CD4-positive, alpha-beta T cell treated with Interleukin-21 for 1 hour (primary cell): ENCODE measurements at regions not wholly inside any gene's neighbourhood (a gene's known extent, or its start where the extent isn't known, plus 50 kb on each side); places are given as distances from the start of the nearest gene placed in this dataset.

Experiments
- DNase-seq: peaks from one replicate; pipeline ENCODE4 v3.0.0-alpha.2; 2020

DNA sequence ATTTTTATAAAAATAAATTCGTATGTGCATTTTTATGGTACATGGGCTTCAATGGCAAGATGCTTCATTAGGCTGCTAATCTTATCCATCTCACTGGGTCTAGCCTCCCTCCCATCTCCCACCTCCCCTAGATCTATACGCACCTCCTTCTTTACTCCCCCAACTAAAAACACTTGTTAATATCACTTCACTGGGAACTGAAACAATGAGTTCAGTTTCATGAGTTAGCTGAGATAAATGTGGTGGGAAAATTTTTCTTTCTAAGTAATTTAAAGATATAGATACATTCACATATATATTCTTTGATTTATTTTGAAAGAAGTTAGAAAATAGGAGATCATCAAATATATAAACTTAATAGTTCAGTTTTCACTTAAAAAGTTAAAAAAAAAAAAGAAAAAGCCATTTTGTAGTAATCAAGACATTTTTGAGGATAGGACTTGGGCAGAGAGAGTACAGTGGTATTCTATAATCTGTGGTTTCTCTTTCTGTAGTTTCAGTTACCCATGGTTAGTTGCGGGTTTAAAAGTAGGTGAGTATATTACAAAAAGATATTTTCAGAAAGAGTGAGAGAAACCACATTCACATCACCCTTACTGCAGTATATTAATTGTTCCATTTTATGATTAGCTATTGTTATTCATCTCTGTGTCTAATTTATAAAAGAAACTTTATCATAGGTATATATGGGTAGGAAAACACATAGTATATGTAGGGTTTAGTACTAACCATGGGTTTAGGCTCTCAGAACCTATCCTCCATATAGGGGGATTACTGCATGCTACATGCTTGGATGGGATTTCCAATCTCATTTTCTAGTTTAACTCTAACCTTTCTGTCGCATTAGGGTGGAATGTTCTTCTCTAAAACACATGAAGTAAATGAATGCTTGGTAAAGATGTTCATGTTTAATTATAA, 316.0 kb upstream of the CBLB start:
- peak; percentile 36 for DNase-seq

DNA sequence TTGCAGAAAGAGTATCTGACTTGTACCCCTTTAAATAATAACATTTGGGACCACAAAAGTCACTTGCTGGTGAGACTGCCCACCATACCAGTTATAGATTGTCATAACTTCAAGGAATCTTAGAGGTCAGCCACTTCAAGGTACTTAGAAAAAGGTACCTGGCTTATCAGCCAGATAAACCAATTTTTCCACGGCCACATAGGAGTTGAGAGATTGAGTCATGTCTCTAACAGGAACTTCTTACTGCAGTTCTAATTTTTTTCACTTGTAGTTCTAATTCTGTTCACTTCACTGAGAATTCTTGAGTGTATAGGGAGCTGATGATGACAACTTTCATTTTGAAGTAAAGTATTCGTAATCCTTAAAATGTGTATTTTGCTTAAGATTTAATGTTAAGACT, 317.1 kb upstream of the CBLB start:
- no peak for DNase-seq

DNA sequence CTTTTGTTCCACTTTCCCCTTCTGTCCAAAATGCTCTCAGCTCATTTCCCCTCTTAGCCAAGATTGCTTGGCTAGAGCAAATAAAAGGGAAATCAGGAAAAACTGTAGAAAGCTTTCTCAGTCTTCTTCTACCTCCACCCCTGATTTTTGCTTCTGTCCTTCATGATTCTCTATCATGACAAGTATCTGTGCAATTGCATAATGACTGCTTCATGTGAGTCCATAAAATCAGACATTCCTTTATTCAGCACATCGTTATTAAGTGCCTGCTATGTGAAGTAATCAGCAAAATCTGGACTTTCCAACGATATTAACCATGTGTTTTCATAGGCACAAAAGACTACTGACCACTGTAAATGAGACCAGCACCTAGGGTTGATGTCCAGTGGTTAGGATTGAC, 321.5 kb upstream of the CBLB start:
- no peak for DNase-seq

DNA sequence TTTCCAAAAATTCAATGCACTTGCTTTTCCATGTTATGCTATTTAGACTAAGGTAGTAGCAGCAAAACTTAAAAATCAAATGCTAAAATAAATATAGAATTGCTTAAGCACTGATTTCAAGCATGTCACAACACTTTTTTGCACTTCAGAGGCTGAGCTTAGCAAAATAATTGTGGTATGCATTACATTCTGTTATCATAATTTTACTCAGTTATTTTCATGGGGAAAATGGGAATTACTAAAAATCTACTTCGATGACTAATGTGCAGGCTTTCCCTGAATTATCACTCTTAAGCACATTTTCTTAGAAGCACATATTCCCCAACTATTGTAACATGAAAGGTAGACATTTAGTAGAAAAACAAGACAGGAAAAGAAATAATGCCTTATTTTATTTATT, 322.4 kb upstream of the CBLB start:
- no peak for DNase-seq

DNA sequence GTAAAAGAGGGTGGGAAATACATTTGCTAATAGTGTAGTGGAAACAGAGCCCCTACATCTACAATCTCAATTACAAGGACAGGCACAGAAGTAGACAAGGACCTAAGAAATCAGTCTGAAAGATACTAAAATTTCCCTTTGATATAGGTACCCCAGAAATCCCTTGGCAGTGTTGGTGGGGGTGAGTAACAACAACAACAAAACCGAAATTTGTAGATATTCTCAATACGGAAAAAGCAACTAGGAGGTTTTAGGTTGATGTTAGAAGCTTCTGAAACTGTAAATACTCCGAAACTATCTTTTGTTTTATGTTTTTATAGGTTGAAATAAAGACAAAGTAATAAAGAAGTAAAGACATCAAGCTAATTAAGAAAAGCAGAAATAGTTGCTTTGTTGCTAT, 323.1 kb upstream of the CBLB start:
- no peak for DNase-seq

DNA sequence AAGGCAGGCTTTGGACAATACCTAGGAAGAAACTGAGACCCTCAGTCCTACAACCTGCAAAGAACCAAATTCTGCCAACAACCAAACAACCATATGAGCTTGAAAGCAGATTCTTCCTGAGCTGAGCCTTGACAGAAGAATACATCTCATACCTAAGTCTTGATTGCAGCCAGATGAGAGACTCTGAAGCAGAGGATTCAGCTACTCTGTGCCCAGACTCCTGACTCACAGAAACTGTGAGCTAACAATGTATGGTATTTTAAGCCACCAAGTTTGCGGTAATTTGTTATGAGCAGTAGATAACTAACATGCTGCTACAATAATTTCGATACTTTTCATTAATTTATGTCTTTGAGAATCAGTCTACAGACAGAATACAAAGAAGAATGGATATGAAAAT, 325.1 kb upstream of the CBLB start:
- DNase-seq: no peak

DNA sequence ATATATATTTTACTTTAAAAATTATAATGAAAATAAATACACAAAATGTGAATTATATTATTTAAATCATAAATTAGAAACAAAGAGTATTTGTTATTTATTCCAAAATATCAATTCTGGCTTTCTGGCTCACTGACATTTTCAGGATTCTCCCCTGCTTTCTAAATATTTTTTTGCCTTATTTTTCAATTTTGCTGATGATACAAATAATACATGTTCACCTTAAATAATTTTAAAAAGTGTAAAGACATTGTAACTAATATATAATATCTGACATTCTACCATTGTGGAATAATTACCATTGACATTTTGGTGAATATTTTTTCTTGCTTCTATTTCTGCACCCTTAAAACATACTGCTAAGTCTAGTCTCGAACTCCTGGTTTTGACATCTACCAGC, 325.9 kb upstream of the CBLB start:
- no peak for DNase-seq

DNA sequence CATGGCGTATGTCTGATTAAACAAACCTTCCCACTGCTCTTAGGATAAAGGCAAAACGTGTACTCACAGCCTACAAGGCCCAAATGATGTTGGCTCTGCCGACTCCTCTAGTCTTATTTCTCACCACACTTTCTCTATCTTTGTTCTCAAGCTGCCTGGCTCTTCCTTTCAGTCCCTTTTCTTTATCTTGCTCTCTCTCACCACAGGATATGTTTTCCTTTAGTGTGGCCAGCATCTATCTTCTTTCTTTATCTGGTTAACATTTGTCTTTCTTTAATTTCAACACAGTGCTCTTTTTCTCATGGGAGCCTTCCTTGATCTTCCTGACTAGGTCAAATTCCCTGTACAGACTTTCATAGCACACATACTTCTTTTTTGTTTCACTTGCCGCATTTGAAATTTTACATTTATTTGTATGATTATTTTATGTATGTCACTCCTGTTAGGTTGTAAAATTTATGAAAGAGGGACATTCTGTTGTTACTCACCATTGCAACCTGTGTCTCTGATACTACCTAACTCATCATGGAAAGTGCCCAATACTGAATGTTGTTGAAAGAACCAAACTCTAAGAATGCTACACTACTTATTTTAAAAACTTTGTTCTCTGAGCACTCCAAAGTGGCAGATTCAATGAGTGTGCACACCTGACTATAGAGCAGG, 328.9 kb upstream of the CBLB start:
- DNase-seq: no peak

DNA sequence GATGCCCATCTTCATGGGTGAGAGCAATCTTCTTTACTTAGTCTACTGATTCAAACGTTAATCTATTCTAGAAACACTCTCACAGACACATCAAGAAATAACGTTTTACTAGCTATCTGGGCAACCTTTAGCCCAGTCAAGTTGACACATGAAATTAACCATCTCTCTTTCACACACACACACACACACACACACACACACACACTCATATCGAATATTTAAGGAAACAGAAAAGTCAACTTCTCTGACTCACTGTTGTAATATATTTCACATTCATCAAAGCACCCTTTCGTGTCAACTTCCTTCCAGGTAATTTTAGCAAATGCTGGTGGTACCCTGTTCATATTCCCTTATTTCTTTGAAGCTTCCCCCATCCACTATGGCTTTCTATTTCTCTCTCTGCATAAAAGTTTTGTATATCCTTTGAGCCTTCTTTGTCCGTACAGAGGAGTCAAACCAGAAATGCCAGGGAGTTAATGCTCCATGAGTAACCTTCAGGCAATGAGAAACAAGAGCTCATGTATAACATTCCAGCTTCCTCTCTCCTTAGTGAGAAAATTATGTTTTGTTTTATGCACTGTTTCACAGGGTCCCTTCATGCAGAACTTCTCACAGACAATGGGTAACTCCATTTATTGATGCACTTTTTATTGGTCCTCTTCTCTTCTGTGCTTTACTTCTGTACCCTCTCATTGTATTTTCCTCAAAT, 335.5 kb upstream of the CBLB start:
- DNase-seq: no peak

DNA sequence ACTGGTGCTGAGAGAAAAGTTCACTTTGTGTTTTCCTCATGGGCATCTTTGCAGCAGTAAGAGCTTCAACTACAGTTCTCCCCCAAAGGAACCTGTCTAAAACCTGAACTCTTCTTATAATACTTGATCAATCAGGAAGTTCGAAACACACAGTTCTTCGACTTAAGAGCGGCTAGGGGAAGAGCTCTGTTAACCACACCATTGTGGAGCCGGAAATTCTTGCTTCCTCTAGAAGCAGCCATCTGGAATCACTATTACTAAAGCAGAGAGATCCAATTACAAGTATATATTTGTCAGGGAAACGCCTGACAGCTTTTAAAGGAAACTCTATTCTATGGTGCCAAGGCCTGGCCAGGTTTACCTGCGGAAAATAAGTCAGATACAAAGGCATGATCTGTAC, 337.3 kb upstream of the CBLB start:
- DNase-seq: peak; percentile 49

DNA sequence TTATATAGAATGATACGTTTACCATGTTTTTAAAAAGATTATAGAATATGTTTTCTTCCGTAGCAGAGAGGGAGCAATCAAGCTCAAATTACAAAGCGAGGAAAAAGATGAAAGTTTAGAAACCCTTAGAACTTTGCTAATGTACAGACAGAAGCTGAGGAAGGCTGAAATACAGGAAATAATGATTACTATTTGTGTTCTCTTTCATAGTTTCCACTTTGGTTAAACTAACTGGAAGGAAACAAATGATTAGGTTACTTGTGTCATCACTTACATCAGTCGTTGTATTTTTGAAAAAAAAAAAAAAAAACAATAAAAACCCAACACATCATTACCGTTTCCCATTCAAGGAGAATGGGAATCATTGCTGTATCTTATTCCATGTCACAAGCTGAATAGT, 337.8 kb upstream of the CBLB start:
- DNase-seq: peak; percentile 13

DNA sequence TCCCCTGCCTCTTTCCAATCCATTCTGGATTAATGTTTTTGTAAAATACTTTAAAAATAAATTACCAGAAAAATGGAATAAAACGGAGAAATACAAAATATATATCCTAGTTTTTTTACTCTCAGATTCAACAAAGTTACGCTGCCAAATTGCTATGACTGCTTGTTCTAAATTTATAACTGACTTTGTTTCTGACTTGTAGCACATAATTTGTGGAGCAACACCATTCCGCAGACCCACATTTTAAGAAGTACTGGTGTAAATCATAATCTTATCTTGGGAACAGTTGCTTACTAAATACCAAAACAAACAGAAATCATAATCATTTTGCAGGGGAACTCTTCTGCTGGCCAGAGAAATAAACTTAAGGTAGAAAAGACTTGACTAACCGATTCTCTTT, 339.4 kb upstream of the CBLB start:
- no peak for DNase-seq

DNA sequence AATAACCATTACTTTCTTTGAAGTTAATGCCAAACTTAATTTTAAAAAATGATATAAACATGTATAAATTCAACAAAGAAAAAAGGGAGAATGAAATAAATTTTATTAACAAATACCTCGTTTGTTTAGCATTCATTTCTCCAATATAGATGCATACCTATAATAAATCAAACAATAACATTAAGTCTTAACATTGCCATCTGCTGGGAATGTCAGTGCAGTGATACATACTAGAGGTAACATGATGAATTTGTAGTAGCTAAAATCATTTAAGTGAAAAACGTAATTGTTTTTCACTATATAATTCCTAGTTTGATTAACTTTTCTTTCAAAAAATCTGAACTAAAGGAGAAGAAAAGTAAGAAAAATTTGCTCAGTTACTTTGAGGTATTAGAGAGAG, 340.2 kb upstream of the CBLB start:
- DNase-seq: peak; percentile 38

DNA sequence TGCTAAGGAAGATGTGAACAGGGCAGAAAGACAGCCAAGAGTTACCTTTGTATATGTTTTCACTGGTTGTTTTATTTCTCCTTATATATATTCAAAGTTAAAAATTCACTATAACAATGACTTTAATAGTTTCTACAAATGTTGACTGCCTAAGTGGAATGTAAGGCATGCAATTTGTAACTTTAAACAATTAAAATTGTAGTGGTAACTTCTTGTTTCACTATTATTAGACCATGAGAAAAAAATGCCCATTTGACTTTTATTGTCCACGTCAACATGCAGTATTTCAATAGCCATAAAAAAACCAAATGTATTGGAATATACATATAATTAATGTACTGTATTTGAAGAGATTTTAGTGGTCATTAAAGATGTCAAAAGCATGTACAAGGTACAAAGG, 340.7 kb upstream of the CBLB start:
- no peak for DNase-seq

DNA sequence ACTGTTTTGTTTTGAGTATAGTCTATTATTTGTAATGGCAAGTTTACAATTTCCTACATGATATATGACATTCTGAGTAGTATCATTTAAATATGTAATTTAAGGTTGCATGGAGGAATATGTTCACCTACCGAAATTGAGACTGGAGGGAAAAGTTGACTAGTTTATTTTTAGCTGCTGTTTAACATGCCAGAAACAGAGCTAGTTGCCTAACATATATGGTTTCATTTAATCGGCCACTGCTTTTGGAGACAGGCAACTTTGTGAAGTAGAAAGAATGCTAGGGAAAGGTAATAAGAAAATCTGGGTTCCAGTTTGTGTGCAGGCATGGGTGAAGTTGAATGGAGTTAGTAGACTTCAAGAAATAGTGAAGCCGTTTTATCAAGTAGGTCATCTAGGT, 342.1 kb upstream of the CBLB start:
- DNase-seq: no peak

DNA sequence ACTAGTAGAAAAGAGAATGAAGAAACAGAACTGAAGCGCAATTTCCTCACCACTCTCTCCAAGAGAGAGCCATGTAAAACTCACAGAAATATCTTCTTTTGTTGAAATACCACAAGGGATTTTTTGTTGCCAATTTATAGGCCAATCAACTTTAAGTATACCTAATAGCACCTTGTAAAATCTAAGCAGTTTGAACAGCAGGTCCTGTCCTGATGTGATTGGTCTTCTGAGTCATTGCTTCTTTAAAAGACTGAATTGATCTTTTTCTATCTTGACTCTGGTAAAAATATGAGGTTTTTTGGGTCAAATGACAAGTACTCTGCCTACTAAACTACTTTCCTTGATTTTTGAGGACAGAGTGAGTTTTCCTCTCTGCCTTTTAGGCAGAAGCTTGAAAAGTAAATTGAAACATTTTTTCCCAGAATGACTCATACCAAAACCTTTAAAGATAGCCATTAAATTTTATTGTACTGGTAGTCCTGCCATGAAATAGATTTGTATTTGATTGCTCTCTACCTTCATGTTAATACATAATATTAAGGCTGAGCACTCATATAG, 343.9 kb upstream of the CBLB start:
- no peak for DNase-seq

DNA sequence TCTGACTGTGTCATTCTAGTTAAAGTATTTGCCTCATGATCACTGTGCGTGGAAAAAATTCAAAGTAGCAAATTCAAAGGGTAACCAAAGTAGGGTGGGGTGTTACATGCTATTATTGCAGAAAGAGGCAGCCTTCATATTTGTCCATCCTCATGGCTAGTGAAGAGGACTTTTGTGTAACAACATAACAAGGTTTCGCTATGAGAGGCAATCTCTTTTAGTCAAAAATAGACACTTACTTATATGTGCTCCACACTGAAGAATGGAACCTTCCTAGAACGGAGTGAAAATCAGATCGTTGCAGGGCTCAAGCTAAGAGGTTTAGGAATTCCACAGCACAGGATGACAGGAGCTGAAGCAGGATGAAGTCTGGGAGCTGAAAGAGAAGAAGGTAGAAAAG, 345.1 kb upstream of the CBLB start:
- no peak for DNase-seq

DNA sequence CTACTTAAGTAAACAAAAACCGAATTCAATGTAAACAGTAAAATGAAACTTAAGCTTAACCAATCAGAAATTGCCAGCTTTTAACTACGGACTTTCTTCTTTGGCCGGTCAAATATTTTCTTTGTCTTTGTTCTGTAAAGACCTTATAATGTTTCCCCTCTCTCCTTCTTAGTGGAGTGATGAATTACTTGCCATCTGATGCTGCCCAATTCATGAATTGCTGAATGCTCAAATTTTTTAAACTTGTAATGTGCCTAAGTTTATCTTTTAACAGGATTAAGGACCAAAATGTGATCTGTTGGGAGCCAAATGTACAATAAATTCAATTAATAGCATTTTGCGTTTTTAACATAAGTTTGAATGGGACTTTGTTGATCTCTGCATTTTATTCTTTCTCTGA, 345.8 kb upstream of the CBLB start:
- no peak for DNase-seq

DNA sequence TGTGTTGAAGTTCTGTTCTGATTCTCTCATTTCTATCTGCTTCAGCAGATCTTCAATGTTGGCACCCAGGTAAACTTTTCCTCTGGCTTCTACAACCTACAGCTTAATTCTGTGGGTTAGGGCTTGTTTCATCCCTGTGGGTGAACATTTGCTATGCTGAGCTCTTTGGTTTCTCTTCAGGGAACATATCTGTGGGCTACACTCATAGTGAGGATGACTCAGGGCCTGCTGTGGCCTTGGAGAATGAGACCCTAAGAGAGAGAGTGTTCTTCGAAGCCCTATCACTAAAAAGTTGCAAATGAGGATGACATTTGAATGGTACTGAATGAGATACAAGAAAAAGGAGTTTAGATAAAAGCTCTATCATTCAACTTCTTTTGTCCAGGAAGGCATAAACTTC, 346.2 kb upstream of the CBLB start:
- DNase-seq: peak; percentile 10

DNA sequence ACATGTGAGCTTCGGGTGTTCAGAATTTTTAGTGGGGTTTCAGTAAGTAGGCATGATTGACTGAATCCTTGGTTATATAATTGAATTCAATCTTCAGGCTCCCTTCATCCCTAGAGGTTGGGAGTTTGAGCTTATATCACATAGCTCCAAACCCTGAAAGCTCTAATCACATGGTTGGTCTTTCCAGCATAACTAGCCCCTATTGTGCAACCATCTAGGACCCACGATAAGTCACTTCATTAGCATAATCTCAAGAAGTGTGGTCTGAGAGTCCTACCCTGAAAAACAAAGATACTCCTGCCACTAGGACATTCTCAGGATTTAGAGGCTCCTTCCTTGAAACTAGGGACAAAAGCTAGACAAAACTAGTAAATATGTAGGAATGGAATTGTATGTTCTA, 348.9 kb upstream of the CBLB start:
- no peak for DNase-seq

DNA sequence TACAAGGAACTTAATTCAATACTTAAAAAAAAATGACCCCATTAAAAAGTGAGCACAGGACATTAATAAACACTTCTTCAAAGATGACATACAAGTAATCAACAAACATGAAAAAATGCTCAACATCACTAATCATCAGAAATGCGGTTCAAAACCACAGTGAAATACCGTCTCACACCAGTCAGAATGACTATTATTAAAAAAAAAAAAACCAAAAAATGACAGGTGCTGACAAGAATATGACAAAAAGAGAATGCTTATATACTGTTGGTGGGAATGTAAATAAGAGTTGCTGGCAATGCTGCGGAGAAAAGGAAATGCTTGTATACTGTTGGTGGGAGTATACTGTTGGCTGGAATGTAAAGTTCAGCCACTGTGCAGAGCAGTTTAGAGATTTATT, 358.3 kb upstream of the CBLB start:
- DNase-seq: no peak

DNA sequence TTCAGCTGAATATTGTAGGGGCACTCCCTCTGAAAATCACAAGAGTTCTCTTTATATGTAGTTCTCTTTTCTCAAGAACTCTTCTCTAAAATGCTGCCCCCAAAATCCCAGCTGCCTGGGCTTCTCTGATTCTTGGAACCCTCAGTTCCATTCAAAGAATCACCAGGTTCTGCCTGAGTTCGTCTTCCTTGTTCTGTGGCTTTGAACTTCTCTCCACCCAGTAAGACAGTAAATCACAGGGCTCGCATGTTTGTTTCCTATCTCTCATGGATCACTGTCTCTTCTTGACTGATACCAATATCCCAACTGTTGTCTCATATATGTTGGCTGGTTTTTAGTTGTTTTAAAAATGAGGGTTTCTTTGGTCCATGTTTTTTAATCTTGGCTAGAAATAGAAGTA, 359.5 kb upstream of the CBLB start:
- DNase-seq: no peak

DNA sequence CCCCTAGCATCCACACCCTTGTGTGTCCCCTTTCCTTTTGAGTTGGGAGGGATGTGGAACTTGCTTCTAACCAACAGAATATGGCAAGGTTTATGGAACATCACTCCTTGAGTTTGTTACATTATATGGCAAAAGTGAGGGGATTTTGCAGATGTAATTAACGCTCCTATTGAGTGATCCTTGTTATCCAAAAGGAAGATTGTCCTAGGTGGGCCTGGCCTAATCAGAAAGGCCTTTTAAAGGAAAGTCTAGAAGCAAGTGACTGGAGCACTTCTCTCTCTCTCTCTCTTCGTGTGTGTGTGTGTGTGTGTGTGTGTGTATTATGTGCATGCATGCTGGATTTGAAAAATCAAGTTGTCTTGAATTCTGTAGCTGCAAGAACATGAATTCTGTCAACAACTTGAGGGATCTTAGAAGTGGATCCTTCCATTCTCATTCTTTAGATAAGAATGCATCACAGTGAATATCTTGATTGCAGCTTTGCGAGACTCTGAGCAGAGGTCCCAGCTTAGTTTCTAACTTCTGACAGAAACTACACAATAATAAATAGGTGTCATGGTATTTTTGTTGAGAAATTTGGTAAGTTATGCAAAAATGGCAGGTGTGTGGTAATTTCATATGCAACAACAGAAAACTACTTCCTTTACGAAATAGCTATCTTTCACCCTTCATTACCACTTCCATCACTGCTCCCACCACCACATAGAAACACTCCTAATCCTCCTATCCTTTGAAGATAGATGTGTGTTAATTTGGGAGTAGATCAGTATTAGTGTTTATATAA, 360.9 kb upstream of the CBLB start:
- DNase-seq: no peak
